ENCODE measurements at regions not wholly inside any gene's neighbourhood (a gene's known extent, or its start where the extent isn't known, plus 50 kb on each side); places are given as distances from the start of the nearest gene placed in this dataset.

DNA sequence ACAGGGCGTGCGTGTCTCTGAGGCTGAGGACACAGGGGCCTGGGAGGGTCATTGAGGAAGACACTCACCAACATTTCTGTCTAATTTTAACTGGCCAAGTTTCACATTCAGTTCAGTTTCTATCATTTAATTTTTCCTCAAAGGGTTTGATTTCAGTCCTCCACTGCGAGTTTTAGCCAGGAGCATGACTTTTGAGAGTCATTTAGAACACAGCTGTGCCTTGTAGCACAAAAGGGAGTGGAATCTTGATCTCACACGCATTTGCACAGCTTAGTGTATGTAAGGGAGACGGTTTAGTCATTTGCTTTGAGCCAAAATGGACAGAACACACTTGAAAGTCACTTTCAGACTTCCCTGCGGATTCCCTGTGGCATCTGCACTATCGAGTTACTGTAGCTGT is 1090.8 kb downstream of the BCL11B start:
- POLR2A ChIA-PET: no interaction called here
- no peak for DNase-seq (ENCODE audit: extremely low spot score)
- CTCF ChIA-PET: no interaction called here
- TF ChIP-seq, protein P1, sequence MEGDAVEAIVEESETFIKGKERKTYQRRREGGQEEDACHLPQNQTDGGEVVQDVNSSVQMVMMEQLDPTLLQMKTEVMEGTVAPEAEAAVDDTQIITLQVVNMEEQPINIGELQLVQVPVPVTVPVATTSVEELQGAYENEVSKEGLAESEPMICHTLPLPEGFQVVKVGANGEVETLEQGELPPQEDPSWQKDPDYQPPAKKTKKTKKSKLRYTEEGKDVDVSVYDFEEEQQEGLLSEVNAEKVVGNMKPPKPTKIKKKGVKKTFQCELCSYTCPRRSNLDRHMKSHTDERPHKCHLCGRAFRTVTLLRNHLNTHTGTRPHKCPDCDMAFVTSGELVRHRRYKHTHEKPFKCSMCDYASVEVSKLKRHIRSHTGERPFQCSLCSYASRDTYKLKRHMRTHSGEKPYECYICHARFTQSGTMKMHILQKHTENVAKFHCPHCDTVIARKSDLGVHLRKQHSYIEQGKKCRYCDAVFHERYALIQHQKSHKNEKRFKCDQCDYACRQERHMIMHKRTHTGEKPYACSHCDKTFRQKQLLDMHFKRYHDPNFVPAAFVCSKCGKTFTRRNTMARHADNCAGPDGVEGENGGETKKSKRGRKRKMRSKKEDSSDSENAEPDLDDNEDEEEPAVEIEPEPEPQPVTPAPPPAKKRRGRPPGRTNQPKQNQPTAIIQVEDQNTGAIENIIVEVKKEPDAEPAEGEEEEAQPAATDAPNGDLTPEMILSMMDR (IDR thresholded peaks at IDR 0.05; ENCODE audit: control extremely low read depth, extremely low read depth, low read depth, missing control alignments): no peak

DNA sequence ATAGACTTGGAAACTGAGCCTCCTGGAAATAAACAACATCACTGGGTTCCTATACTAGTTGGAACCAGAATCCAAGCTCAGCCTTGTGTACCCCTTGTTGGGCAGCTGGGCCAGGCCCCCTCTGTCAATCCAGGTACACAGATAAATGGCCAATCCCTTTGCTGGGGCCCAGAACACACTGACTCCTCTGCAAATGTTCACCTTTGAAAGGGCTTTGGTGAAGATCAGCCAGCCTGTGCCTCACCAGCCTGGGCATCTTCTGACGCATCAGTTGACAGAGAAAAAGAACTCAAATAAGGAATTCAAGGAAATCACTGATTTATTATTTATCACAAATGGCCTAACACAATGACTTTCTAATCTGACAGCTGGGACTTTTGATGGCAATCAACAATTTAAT is 1090.2 kb downstream of the BCL11B start:
- TF ChIP-seq, protein P1 (IDR thresholded peaks at IDR 0.05; ENCODE audit: control extremely low read depth, extremely low read depth, low read depth, missing control alignments): no peak
- no peak for DNase-seq (ENCODE audit: extremely low spot score)
- ChIA-PET CTCF (no interaction called here), POLR2A (no interaction called here)

DNA sequence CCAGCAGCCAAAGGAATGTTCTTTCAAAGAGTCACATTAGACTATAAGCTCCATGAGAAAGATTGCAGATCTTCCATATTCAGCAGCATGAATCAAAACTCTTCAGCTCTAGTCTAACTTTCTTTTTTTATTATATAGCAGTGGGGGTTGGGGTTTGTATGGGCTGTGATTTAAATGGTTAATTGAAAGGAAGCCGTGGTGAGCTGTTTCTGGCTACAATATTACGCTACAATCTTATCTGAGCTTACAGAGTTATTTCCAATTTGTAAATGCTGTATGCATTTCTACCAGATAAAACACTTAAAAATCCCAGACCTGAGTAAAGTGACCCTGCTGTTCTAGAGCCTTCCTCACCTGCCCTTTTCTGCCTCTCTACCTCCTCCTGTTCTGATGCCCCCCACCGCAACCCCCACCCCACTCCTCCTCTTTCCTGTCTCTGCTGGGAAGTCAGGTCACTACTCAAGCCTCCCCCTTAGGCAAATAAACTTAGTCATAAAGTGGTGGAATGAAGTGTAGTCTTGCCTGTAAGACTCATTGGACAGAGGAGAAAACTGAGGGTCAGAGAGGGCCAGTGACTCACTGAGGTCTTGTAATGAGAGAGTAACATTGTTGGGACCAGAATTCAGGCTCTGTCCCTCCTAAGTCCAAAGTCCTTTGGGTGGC is 1089.5 kb downstream of the BCL11B start:
- ChIA-PET CTCF (no interaction called here), POLR2A (no interaction called here)
- TF ChIP-seq, protein P1 (IDR thresholded peaks at IDR 0.05; ENCODE audit: control extremely low read depth, extremely low read depth, low read depth, missing control alignments): no peak
- no peak for DNase-seq (ENCODE audit: extremely low spot score)

DNA sequence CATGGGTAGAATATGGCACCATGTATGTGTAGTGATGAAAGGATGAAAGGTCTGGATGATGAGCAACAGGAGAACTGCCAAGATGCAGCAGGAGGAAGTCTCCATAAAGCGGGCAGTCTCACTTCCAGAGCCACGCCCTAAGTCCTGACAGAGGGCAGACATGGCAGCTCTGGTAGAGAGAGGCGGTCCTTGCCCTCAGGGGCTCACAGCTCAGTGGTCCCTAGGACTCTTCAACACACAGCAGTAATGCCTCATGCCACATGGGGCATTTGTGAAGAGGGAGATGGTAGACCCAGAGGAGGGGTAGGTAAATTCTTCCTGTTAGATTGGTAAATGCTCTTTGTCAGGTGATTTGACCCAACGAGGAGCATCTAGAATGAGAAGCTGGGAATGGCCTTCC is 1088.4 kb downstream of the BCL11B start:
- POLR2A ChIA-PET: no interaction called here
- TF ChIP-seq, protein P1 (IDR thresholded peaks at IDR 0.05; ENCODE audit: control extremely low read depth, extremely low read depth, low read depth, missing control alignments): no peak
- CTCF ChIA-PET: interaction anchor here (1.2 kb wide), 1 partner anchor 10 kb away, joined by 3 read pairs; no protein-coding TSS in a partner anchor
- no peak for DNase-seq (ENCODE audit: extremely low spot score)

DNA sequence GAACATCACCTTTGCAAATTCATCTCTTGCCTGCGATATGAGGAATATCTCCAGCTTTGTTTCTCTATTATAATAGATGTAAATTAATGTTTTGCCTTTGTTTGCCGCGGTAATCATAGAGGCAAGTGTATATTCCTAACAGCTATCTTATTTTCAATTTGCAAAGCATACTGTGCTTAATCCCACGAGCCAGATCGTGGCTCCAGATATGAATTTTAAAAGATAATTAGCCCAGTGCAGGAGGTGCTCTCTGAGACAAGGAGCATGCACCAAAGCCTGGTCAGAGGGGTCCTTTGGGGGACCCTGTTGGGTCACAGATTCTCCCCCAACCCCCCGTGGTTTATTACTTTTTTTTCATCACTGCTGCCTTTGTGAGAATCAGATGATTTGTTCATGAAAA is 1087.5 kb downstream of the BCL11B start:
- no peak for DNase-seq (ENCODE audit: extremely low spot score)
- TF ChIP-seq, protein P1 (IDR thresholded peaks at IDR 0.05; ENCODE audit: control extremely low read depth, extremely low read depth, low read depth, missing control alignments): no peak
- POLR2A ChIA-PET: no interaction called here
- CTCF ChIA-PET: no interaction called here

DNA sequence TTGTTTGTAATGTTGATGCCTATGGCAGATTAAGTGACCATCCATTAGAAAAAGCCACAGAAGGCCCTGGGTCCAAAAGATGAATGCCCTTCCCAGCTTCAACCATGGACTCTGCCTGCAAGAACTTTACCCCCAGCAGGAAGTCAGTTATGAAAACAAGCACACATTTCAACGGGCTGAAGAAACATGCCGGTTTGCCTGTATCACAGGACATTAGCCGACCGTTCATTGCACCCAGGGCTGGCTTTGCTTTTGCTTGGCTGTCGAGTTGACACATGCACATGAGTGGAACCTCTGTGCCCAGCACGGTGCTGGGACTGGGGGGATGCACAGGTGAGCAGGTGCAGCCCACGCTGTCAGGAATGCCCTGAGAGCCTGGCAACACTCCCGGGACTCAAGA is 1087.0 kb downstream of the BCL11B start:
- POLR2A ChIA-PET: interaction anchor here (0.6 kb wide), 1 partner anchor 316 kb away, joined by 3 read pairs; no protein-coding TSS in a partner anchor
- TF ChIP-seq, protein P1 (IDR thresholded peaks at IDR 0.05; ENCODE audit: control extremely low read depth, extremely low read depth, low read depth, missing control alignments): no peak
- CTCF ChIA-PET: no interaction called here
- no peak for DNase-seq (ENCODE audit: extremely low spot score)
